Thymus (tissue), 11 donors: ENCODE measurements at regions not wholly inside any gene's neighbourhood (a gene's known extent, or its start where the extent isn't known, plus 50 kb on each side); places are given as distances from the start of the nearest gene placed in this dataset.

ENCODE experiments used
- DNase-seq, 9 donors: peaks; one replicate each; pipeline ENCODE4 v3.0.0-alpha.2; 2013; ENCODE audit warnings: low spot score in 9 of 9, low read depth in 6 of 9, missing footprints in 1 of 9
- H3K27ac ChIP-seq, 2 donors: one replicate each; pipeline ENCODE4 v1.5.1; 2013; ENCODE audit warnings: control low read depth in 1 of 2, low read depth in 1 of 2, low read length in 1 of 2, mild to moderate bottlenecking in 1 of 2, moderate library complexity in 1 of 2
- H3K27me3 ChIP-seq, 2 donors: one replicate each; pipeline ENCODE4 v1.5.1; 2013; ENCODE audit warnings: low read length in 1 of 2; ENCODE audit not compliant: control insufficient read depth in 2 of 2, insufficient read depth in 1 of 2
- H3K36me3 ChIP-seq, 2 donors: one replicate each; pipeline ENCODE4 v1.5.1; 2013; ENCODE audit warnings: low read length in 1 of 2, mild to moderate bottlenecking in 1 of 2, moderate library complexity in 1 of 2; ENCODE audit not compliant: control insufficient read depth in 2 of 2, insufficient read depth in 2 of 2
- H3K4me1 ChIP-seq, 2 donors: one replicate each; pipeline ENCODE4 v1.5.1; 2013; ENCODE audit warnings: low read length in 2 of 2; ENCODE audit not compliant: control insufficient read depth in 2 of 2, insufficient read depth in 2 of 2
- H3K4me3 ChIP-seq, 2 donors: one replicate each; pipeline ENCODE4 v1.5.1; 2013; ENCODE audit warnings: low read length in 2 of 2, control low read depth in 1 of 2, mild to moderate bottlenecking in 1 of 2
- H3K9me3 ChIP-seq, 2 donors: one replicate each; pipeline ENCODE4 v1.5.1; 2013; ENCODE audit warnings: low read length in 1 of 2, mild to moderate bottlenecking in 1 of 2; ENCODE audit not compliant: control insufficient read depth in 2 of 2, insufficient read depth in 1 of 2
- WGBS: extraction: QIAGEN DNeasy Blood & Tissue Kit; methylation state at CpG from one replicate; pipeline ENCODE4 v1.1.7; 2013; 5-methylcytosine and 5-hydroxymethylcytosine counted together
- donor health status: healthy.

GRCh38 chr11:70885281-70886231, 366.8 kb downstream of the SHANK2 start:
- peaks cover 0 to 4% of the 10 kb centered on the region in 2 donors for H3K9me3 ChIP-seq
- 86% methylated on average over 42 of the region's 42 CpGs for WGBS
- H3K4me1 ChIP-seq = no peaks in the 10 kb centered on the region
- no peak overlapping the region for H3K27ac ChIP-seq
- DNase-seq = no peak
- H3K4me3 ChIP-seq = no peak overlapping the region
- no peaks in the 10 kb centered on the region for H3K27me3 ChIP-seq
- H3K36me3 ChIP-seq = no peaks in the 10 kb centered on the region

DNA sequence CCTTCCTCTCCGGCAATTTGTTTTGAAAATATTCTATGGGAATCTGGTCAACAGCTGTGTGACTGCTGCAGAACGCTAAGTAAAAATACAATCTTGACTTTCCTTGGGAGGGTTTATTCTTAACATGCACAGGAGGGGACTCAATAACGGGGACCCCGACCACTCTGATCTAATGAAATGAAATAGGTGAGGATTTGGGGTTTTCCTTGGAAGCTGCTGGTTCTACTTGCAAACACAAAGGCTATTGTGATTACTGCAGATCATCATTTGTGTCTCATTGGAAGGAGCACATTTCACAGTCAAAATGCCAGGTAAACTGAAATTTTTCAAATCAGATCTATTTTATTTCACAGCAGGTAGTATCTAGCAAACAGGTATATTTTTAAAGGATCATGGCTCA, 366.1 kb downstream of the SHANK2 start:
- Histone ChIP-seq H3K9me3 (peaks cover 0 to 4% of the 10 kb centered on the region in 2 donors), H3K27ac (no peak overlapping the region), H3K4me1 (no peaks in the 10 kb centered on the region), H3K4me3 (no peak overlapping the region), H3K36me3 (no peaks in the 10 kb centered on the region), H3K27me3 (no peaks in the 10 kb centered on the region)
- 91% methylated on average over 4 of the region's 4 CpGs for WGBS
- DNase-seq = no peak

DNA sequence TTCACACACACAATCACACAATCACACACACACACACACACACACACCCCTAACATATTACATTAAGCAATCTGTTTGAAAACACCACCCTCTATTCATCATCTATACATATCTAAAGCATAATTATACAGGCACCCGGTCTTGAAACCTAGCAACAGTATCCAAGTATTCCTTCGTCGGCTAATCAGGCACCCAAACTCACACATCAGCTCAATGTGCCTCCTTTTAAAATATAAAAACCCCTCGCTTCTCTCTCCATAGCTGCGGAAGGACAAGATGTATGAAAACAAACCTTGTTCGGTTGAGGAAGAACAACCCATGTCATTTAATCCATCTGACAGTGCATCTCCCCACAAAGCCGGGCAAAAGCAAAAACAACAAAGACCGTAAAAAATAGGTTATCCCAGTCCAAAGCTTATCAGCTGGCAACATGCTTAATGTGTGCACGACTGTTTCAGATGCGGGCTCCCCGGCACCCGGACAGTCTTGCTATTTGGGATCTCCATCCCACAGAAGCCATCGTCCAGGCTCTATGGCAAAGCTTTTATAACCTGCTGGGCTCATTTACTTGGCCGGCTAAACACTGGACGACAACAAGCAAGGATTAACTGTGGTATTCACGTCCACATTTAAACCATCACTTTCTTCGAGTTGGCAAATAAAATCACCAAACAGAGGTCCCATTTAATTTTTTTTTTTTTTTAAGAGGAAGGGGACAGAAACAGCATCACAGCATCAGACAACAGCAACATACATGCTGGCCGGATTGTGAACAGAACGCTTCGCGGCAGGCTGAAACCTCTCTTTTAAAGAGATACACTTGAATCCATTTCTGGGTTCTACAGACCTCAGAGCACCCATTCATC, 365.5 kb downstream of the SHANK2 start:
- WGBS = 88% methylated on average over 21 of the region's 21 CpGs
- Histone ChIP-seq H3K36me3 (no peaks in the 10 kb centered on the region), H3K9me3 (peaks cover 0 to 4% of the 10 kb centered on the region in 2 donors), H3K4me1 (no peaks in the 10 kb centered on the region), H3K27ac (no peak overlapping the region), H3K4me3 (no peak overlapping the region), H3K27me3 (no peaks in the 10 kb centered on the region)
- DNase-seq = no peak

- no peaks in the 10 kb centered on the region for H3K27me3 ChIP-seq
- H3K27ac ChIP-seq = no peak overlapping the region
- no peaks in the 10 kb centered on the region for H3K4me1 ChIP-seq
- no peaks in the 10 kb centered on the region for H3K36me3 ChIP-seq
- no peak overlapping the region for H3K4me3 ChIP-seq
- peaks cover 0 to 4% of the 10 kb centered on the region in 2 donors for H3K9me3 ChIP-seq
- WGBS = 36% methylated on average over 2 of the region's 2 CpGs
- no peak for DNase-seq
These were observed 364.9 kb downstream of the SHANK2 start for GRCh38 chr11:70887542-70887827.

GRCh38 chr11:70888061-70888460, 364.3 kb downstream of the SHANK2 start:
- no peak for DNase-seq
- Histone ChIP-seq H3K27me3 (no peaks in the 10 kb centered on the region), H3K4me1 (no peaks in the 10 kb centered on the region), H3K36me3 (no peaks in the 10 kb centered on the region), H3K9me3 (peaks cover 0 to 4% of the 10 kb centered on the region in 2 donors), H3K27ac (no peak overlapping the region), H3K4me3 (no peak overlapping the region)
- 45% methylated on average over 6 of the region's 6 CpGs for WGBS

- H3K27ac ChIP-seq = no peak overlapping the region
- H3K4me1 ChIP-seq = no peaks in the 10 kb centered on the region
- H3K4me3 ChIP-seq = no peak overlapping the region
- WGBS = 91% methylated on average over 13 of the region's 13 CpGs
- H3K36me3 ChIP-seq = no peaks in the 10 kb centered on the region
- no peaks in the 10 kb centered on the region for H3K27me3 ChIP-seq
- peaks cover 0 to 4% of the 10 kb centered on the region in 2 donors for H3K9me3 ChIP-seq
- no peak for DNase-seq
These were observed 363.0 kb downstream of the SHANK2 start for GRCh38 chr11:70889411-70889810.

DNA sequence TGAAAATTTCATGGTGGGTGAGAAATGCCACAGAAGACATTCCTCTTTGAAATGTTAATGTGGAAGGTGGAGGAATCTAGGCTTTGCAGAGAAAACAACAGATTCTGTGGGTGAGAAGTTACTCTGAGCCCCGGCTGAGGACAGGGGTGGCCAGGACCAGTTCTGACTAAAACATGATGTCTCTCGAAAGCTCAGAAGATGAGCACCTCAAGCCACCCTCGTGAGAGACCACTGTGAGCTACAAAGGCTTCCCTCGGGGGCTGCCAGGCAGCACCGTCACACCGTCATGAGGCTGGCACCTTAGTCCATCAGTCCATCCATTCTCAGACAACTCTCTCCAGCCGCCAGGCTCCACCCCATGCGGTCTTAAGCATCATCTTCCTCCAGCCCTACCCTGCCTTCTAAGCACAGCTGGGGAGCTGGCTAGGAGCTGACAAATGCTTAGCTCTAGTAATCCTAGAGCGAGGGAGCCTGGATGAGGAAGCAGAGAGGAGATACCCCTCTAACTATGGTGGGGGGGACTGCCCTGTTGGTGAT, 360.5 kb downstream of the SHANK2 start:
- Histone ChIP-seq H3K4me1 (no peaks in the 10 kb centered on the region), H3K36me3 (no peaks in the 10 kb centered on the region), H3K27me3 (no peaks in the 10 kb centered on the region), H3K4me3 (no peak overlapping the region), H3K27ac (no peak overlapping the region), H3K9me3 (peaks cover under 1 to 7% of the 10 kb centered on the region in 2 donors)
- no peak for DNase-seq
- WGBS = 81% methylated on average over 9 of the region's 9 CpGs

DNA sequence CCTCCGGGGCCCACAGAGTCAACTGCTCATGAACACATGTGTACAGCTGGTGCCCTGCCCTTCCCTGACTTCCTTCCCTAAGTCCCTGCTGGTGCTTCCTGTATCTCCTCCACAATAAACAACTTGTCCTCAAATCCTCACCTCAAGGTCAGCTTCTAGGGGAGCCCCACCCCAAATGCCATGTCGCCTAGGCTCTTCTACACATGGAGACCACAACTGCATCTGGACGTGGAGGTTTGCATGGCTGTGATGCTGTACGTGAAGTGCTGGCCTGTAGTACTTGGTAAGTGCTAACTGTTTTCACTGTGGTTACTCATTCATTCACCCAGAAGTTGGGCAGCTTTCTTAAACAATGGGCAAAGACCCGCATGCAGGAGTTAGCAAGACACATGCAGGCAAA, 359.5 kb downstream of the SHANK2 start:
- no peaks in the 10 kb centered on the region for H3K27me3 ChIP-seq
- H3K36me3 ChIP-seq = no peaks in the 10 kb centered on the region
- no peak overlapping the region for H3K4me3 ChIP-seq
- WGBS = 77% methylated on average over 5 of the region's 5 CpGs
- DNase-seq = no peak
- no peak overlapping the region for H3K27ac ChIP-seq
- no peaks in the 10 kb centered on the region for H3K4me1 ChIP-seq
- peaks cover 2 to 10% of the 10 kb centered on the region in 2 donors for H3K9me3 ChIP-seq
